GM12878 (cell line): ENCODE measurements at regions not wholly inside any gene's neighbourhood (a gene's known extent, or its start where the extent isn't known, plus 50 kb on each side); places are given as distances from the start of the nearest gene placed in this dataset.

Experiments used
- E4F1 ChIP-seq: fragments of 450-650 bp; IDR thresholded peaks from 2 replicates; pipeline ENCODE4 v1.6.1; 2018; ENCODE audit warnings: borderline replicate concordance, mild to moderate bottlenecking; ENCODE audit not compliant: partially characterized antibody
- IRF5 ChIP-seq: fragments of 450-650 bp; IDR thresholded peaks from 2 replicates; pipeline ENCODE4 v1.6.1; 2017; ENCODE audit warnings: borderline replicate concordance
- NR2C1 ChIP-seq: fragments of 450-650 bp; IDR thresholded peaks from 2 replicates; pipeline ENCODE4 v1.6.1; 2017; ENCODE audit warnings: antibody characterized with exemption, mild to moderate bottlenecking, moderate library complexity
- PBX3 ChIP-seq: IDR thresholded peaks from 2 replicates; pipeline ENCODE4 v1.6.1; 2011; ENCODE audit warnings: mild to moderate bottlenecking, low read depth, low read length, moderate library complexity; ENCODE audit not compliant: insufficient replicate concordance
- POLR2AphosphoS5 ChIP-seq: IDR thresholded peaks from 2 replicates; pipeline ENCODE4 v1.6.1; 2011; ENCODE audit warnings: mild to moderate bottlenecking, low read length, inconsistent platforms
- RAD21 ChIP-seq: IDR thresholded peaks from 2 replicates; pipeline ENCODE4 v1.6.1; 2011; ENCODE audit warnings: mild to moderate bottlenecking, low read depth, low read length, moderate library complexity; ENCODE audit not compliant: insufficient read depth
- REST ChIP-seq: IDR thresholded peaks from 2 replicates; pipeline ENCODE4 v1.6.1; 2012; ENCODE audit warnings: mild to moderate bottlenecking, low read depth, low read length
- SP1 ChIP-seq: IDR thresholded peaks from one replicate; pipeline ENCODE4 v1.6.1; 2011; ENCODE audit warnings: low read depth, low read length
- STAT3 ChIP-seq: IDR thresholded peaks from 2 replicates; pipeline ENCODE4 v1.6.1; 2011; ENCODE audit warnings: low read depth, low read length, improper control_type of control experiment
- USF2 ChIP-seq: IDR thresholded peaks from 2 replicates; pipeline ENCODE4 v1.6.1; 2011; ENCODE audit warnings: low read depth, low read length, improper control_type of control experiment, borderline replicate concordance
- YY1 ChIP-seq: IDR thresholded peaks from 2 replicates; pipeline ENCODE4 v1.6.1; 2011; ENCODE audit warnings: low read depth, mild to moderate bottlenecking, low read length
- ZBED1 ChIP-seq: IDR thresholded peaks from 2 replicates; pipeline ENCODE4 v1.6.1; 2016; ENCODE audit warnings: borderline replicate concordance
- ZBTB11 ChIP-seq: fragments of 450-650 bp; formaldehyde crosslinking; IDR thresholded peaks from 2 replicates; pipeline ENCODE4 v1.5.0; 2022; ENCODE audit warnings: mild to moderate bottlenecking, missing genetic modification characterization
- ZNF384 ChIP-seq: IDR thresholded peaks from 2 replicates; pipeline ENCODE4 v1.6.1; 2012; ENCODE audit warnings: low read depth, mild to moderate bottlenecking, low read length, improper control_type of control experiment, borderline replicate concordance

GRCh38 chr9:8071445-8071798 lies 271.8 kb upstream of the DMAC1 start:
- TF ChIP-seq SP1 (no peak), RAD21 (no peak), STAT3 (no peak), ZBTB11 (no peak), PBX3 (no peak), YY1 (no peak), ZNF384 (no peak), ZBED1 (no peak), E4F1 (no peak), POLR2AphosphoS5 (no peak), USF2 (no peak), REST (no peak), IRF5 (no peak), NR2C1 (no peak)
